ENCODE measurements at regions not wholly inside any gene's neighbourhood (a gene's known extent, or its start where the extent isn't known, plus 50 kb on each side); places are given as distances from the start of the nearest gene placed in this dataset.

GRCh38 chr10:29886299-29886698, 173.1 kb downstream of the JCAD start:
- Mint-ChIP-seq H3K36me3 (ENCODE audit: low read depth) (no peaks in the 10 kb centered on the region), H3K4me1 (no peaks in the 10 kb centered on the region), H3K27ac (no peak overlapping the region), H3K4me3 (no peak overlapping the region), H3K27me3 (peaks cover 16% of the 10 kb centered on the region)
- no peaks in the 10 kb centered on the region for H3K9me3 ChIP-seq (ENCODE audit: control insufficient read depth, low read length, poor library complexity, severe bottlenecking)
- no peak for ATAC-seq
- DNase-seq, result no peak

- no peak for ATAC-seq
- no peak overlapping the region for H3K27ac Mint-ChIP-seq
- H3K36me3 Mint-ChIP-seq (ENCODE audit: low read depth), result no peaks in the 10 kb centered on the region
- DNase-seq, result no peak
- H3K4me1 Mint-ChIP-seq, result no peaks in the 10 kb centered on the region
- no peaks in the 10 kb centered on the region for H3K9me3 ChIP-seq (ENCODE audit: control insufficient read depth, low read length, poor library complexity, severe bottlenecking)
- H3K27me3 Mint-ChIP-seq, result peaks cover 33% of the 10 kb centered on the region
- no peak overlapping the region for H3K4me3 Mint-ChIP-seq
These were observed 176.2 kb downstream of the JCAD start for GRCh38 chr10:29883231-29883630.

GRCh38 chr10:29882766-29883165, 176.6 kb downstream of the JCAD start:
- no peaks in the 10 kb centered on the region for H3K4me1 Mint-ChIP-seq
- no peak overlapping the region for H3K27ac Mint-ChIP-seq
- H3K27me3 Mint-ChIP-seq, result peaks cover 38% of the 10 kb centered on the region
- no peaks in the 10 kb centered on the region for H3K9me3 ChIP-seq (ENCODE audit: control insufficient read depth, low read length, poor library complexity, severe bottlenecking)
- DNase-seq (no peak), ATAC-seq (no peak)
- no peak overlapping the region for H3K4me3 Mint-ChIP-seq
- H3K36me3 Mint-ChIP-seq (ENCODE audit: low read depth), result no peaks in the 10 kb centered on the region

- no peak overlapping the region for H3K27ac Mint-ChIP-seq
- ATAC-seq (no peak), DNase-seq (no peak)
- no peaks in the 10 kb centered on the region for H3K4me1 Mint-ChIP-seq
- H3K27me3 Mint-ChIP-seq, result peaks cover 47% of the 10 kb centered on the region
- peaks cover 2% of the 10 kb centered on the region for H3K36me3 Mint-ChIP-seq (ENCODE audit: low read depth)
- no peaks in the 10 kb centered on the region for H3K9me3 ChIP-seq (ENCODE audit: control insufficient read depth, low read length, poor library complexity, severe bottlenecking)
- H3K4me3 Mint-ChIP-seq, result no peak overlapping the region
These were observed 177.6 kb downstream of the JCAD start for GRCh38 chr10:29881811-29882210.

GRCh38 chr10:29881336-29881771, 178.0 kb downstream of the JCAD start:
- ATAC-seq (no peak), DNase-seq (no peak)
- H3K36me3 Mint-ChIP-seq (ENCODE audit: low read depth), result peaks cover 2% of the 10 kb centered on the region
- no peak overlapping the region for H3K27ac Mint-ChIP-seq
- H3K9me3 ChIP-seq (ENCODE audit: control insufficient read depth, low read length, poor library complexity, severe bottlenecking), result no peaks in the 10 kb centered on the region
- no peaks in the 10 kb centered on the region for H3K4me1 Mint-ChIP-seq
- H3K4me3 Mint-ChIP-seq, result no peak overlapping the region
- peaks cover 52% of the 10 kb centered on the region for H3K27me3 Mint-ChIP-seq

DNA sequence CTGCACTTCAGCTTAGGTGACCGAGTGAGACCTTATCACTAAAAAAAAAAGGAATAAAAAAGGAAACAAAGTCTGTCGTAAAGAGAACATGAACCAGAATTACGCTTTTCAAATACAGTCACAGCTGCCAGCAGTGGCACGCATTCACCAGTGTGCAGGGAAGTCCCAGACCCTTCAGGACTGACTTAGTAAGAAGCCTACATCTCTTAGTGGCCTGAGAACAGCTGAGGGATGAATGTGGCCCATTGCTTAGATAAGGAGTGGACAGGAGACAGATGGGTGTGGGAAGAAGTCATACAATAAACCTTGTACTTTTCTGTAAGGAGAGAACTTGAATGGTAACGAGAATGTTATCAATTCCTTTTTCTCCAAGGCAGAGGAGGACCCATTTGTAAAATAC, 178.5 kb downstream of the JCAD start:
- H3K9me3 ChIP-seq (ENCODE audit: control insufficient read depth, low read length, poor library complexity, severe bottlenecking), result no peaks in the 10 kb centered on the region
- DNase-seq (no peak), ATAC-seq (no peak)
- H3K36me3 Mint-ChIP-seq (ENCODE audit: low read depth), result peaks cover 2% of the 10 kb centered on the region
- peaks cover 53% of the 10 kb centered on the region for H3K27me3 Mint-ChIP-seq
- peak overlapping the region; percentile 13 for H3K4me3 Mint-ChIP-seq
- H3K27ac Mint-ChIP-seq, result no peak overlapping the region
- no peaks in the 10 kb centered on the region for H3K4me1 Mint-ChIP-seq

- Mint-ChIP-seq H3K27ac (no peak overlapping the region), H3K27me3 (peaks cover 50% of the 10 kb centered on the region), H3K36me3 (ENCODE audit: low read depth) (peaks cover 2% of the 10 kb centered on the region), H3K4me3 (no peak overlapping the region), H3K4me1 (no peaks in the 10 kb centered on the region)
- DNase-seq (no peak), ATAC-seq (no peak)
- no peaks in the 10 kb centered on the region for H3K9me3 ChIP-seq (ENCODE audit: control insufficient read depth, low read length, poor library complexity, severe bottlenecking)
These were observed 179.5 kb downstream of the JCAD start for GRCh38 chr10:29879862-29880261.

DNA sequence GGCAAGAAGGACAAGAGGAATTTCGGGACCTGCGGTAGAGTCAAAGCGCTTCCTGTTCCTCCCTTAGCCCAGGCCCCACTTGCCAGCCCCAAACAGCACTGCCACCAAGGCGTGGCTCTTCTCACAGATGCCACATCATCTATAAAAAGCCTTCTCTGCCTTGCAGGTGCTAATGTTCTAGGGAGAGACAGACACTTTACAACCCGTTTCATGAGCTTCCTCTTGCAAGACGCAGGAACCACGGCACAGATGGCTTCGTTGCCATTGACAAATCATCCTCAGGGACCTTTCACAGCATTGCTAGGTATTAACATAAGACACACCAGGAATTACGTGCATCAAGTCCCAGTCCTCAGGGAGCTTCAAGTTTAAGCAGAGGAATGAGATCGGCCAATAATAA, 180.9 kb downstream of the JCAD start:
- H3K27ac Mint-ChIP-seq, result no peak overlapping the region
- no peaks in the 10 kb centered on the region for H3K4me1 Mint-ChIP-seq
- DNase-seq (no peak), ATAC-seq (no peak)
- peaks cover 42% of the 10 kb centered on the region for H3K27me3 Mint-ChIP-seq
- H3K9me3 ChIP-seq (ENCODE audit: control insufficient read depth, low read length, poor library complexity, severe bottlenecking), result no peaks in the 10 kb centered on the region
- no peak overlapping the region for H3K4me3 Mint-ChIP-seq
- H3K36me3 Mint-ChIP-seq (ENCODE audit: low read depth), result peaks cover 2% of the 10 kb centered on the region

- Mint-ChIP-seq H3K27me3 (peaks cover 41% of the 10 kb centered on the region), H3K27ac (no peak overlapping the region), H3K4me3 (no peak overlapping the region), H3K36me3 (ENCODE audit: low read depth) (peaks cover 2% of the 10 kb centered on the region), H3K4me1 (no peaks in the 10 kb centered on the region)
- DNase-seq (no peak), ATAC-seq (no peak)
- no peaks in the 10 kb centered on the region for H3K9me3 ChIP-seq (ENCODE audit: control insufficient read depth, low read length, poor library complexity, severe bottlenecking)
These were observed 181.4 kb downstream of the JCAD start for GRCh38 chr10:29877793-29878491.

DNA sequence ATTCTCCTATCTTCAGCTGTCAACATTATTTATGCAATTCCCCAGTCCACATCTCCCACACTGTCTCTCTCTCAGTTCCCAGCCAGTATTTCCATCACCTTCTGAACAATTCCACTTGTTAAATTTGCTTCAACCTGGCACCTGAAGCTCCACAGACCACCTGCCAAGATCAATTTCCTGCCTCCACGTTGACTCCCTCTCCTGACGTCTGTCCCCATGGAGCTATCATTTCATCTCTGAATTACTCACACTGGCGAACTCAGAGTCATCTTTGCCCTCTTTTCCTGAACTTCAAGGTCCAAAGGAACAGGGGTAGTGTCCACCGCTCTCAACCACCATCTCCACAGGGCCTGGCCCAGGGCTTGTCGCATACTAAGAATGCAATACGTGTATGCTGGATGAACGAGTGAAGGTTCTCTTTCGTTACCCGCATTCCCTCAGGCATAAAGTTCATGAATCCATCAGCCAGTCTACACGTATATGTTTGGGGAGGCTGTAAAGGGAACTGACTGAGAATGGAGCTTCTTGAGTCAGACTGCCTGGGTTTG, 183.3 kb downstream of the JCAD start:
- H3K9me3 ChIP-seq (ENCODE audit: control insufficient read depth, low read length, poor library complexity, severe bottlenecking), result no peaks in the 10 kb centered on the region
- ATAC-seq (no peak), DNase-seq (no peak)
- H3K27me3 Mint-ChIP-seq, result peaks cover 41% of the 10 kb centered on the region
- H3K4me3 Mint-ChIP-seq, result no peak overlapping the region
- H3K27ac Mint-ChIP-seq, result no peak overlapping the region
- no peaks in the 10 kb centered on the region for H3K4me1 Mint-ChIP-seq
- peaks cover 2% of the 10 kb centered on the region for H3K36me3 Mint-ChIP-seq (ENCODE audit: low read depth)

- peaks cover 4% of the 10 kb centered on the region for H3K36me3 Mint-ChIP-seq (ENCODE audit: low read depth)
- H3K27ac Mint-ChIP-seq, result no peak overlapping the region
- no peak overlapping the region for H3K4me3 Mint-ChIP-seq
- H3K4me1 Mint-ChIP-seq, result no peaks in the 10 kb centered on the region
- peaks cover 31% of the 10 kb centered on the region for H3K27me3 Mint-ChIP-seq
- H3K9me3 ChIP-seq (ENCODE audit: control insufficient read depth, low read length, poor library complexity, severe bottlenecking), result no peaks in the 10 kb centered on the region
- DNase-seq (no peak), ATAC-seq (no peak)
These were observed 184.6 kb downstream of the JCAD start for GRCh38 chr10:29874606-29875269.

DNA sequence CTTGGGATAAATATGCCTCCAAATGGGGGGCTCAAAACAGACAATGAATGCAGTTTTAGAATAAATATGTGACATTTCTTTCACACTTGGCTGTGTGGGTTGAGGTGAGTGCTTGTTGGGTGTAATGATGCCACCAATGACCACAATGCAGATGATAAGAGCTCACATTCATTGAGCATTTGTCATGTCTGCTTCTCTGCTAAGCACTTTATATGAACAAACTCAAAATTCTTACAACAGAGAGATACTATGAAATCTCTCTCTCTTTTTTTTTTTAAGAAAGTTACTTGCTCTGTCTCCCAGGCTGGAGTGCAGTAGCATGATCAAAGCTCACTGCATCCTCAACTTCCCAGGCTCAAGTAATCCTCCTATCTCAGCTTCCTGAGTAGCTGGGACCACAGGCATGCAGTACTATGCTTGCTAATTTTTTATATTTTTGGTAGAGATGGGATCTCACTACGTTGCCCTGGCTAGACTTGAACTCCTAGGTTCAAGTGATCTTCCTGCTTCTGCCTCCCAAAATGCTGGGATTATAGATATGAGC, 185.4 kb downstream of the JCAD start:
- Mint-ChIP-seq H3K27ac (no peak overlapping the region), H3K36me3 (ENCODE audit: low read depth) (peaks cover 4% of the 10 kb centered on the region), H3K4me1 (no peaks in the 10 kb centered on the region), H3K27me3 (peaks cover 29% of the 10 kb centered on the region), H3K4me3 (no peak overlapping the region)
- DNase-seq (no peak), ATAC-seq (no peak)
- no peaks in the 10 kb centered on the region for H3K9me3 ChIP-seq (ENCODE audit: control insufficient read depth, low read length, poor library complexity, severe bottlenecking)

DNA sequence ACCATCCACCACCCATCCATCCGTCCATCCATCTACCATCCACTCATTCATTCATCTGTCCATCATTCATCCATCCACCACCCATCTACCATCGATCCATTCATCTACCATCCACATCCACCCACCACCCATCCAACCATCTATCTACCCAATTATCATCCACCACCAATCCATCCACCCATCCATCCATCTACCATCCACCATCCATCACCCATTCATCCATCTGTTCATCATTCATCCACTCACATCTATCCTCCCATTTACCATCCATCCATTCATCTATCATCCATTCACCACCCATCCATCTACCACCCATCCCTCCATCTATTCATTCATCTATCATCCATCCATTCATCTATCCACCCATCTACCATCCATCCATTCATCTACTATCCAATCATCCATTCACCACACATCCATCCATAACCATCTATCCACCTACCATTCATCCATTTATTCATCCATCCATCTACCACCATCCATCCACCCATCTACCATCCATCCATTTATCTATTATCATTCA, 188.8 kb downstream of the JCAD start:
- ATAC-seq (no peak), DNase-seq (no peak)
- no peak overlapping the region for H3K27ac Mint-ChIP-seq
- no peaks in the 10 kb centered on the region for H3K4me1 Mint-ChIP-seq
- H3K27me3 Mint-ChIP-seq, result no peaks in the 10 kb centered on the region
- peaks cover 3% of the 10 kb centered on the region for H3K36me3 Mint-ChIP-seq (ENCODE audit: low read depth)
- no peak overlapping the region for H3K4me3 Mint-ChIP-seq
- H3K9me3 ChIP-seq (ENCODE audit: control insufficient read depth, low read length, poor library complexity, severe bottlenecking), result no peaks in the 10 kb centered on the region

All from T-helper 17 cell (primary cell).